ENCODE measurements at regions not wholly inside any gene's neighbourhood (a gene's known extent, or its start where the extent isn't known, plus 50 kb on each side); places are given as distances from the start of the nearest gene placed in this dataset.

GRCh38 chr6:144856622-144857021, 571.5 kb downstream of the UTRN start:
- DNase-seq, result no peak

- no peak for DNase-seq
Observed at GRCh38 chr6:144857086-144857485, 572.0 kb downstream of the UTRN start.

- DNase-seq, result no peak
Observed at GRCh38 chr6:144862769-144863168, 577.6 kb downstream of the UTRN start.

- no peak for DNase-seq
Observed at GRCh38 chr6:144867761-144868160, 582.6 kb downstream of the UTRN start.

GRCh38 chr6:144870782-144871181, 585.6 kb downstream of the UTRN start:
- DNase-seq, result no peak

GRCh38 chr6:144873623-144874378, 588.7 kb downstream of the UTRN start:
- no peak for DNase-seq

GRCh38 chr6:144876689-144877088, 591.6 kb downstream of the UTRN start:
- no peak for DNase-seq

GRCh38 chr6:144877118-144877517, 592.0 kb downstream of the UTRN start:
- DNase-seq, result no peak

- DNase-seq, result no peak
Observed at GRCh38 chr6:144878577-144878976, 593.4 kb downstream of the UTRN start.

GRCh38 chr6:144879436-144879835, 594.3 kb downstream of the UTRN start:
- DNase-seq, result no peak

GRCh38 chr6:144882425-144882824, 597.3 kb downstream of the UTRN start:
- no peak for DNase-seq

GRCh38 chr6:144883915-144884314, 598.8 kb downstream of the UTRN start:
- DNase-seq, result no peak

- no peak for DNase-seq
Observed at GRCh38 chr6:144885817-144886216, 600.7 kb downstream of the UTRN start.

- DNase-seq, result no peak
Observed at GRCh38 chr6:144886682-144887081, 601.5 kb downstream of the UTRN start.

GRCh38 chr6:144888621-144889020, 603.5 kb downstream of the UTRN start:
- DNase-seq, result no peak

GRCh38 chr6:144893680-144894151, 608.6 kb downstream of the UTRN start:
- DNase-seq, result no peak

- DNase-seq, result no peak
Observed at GRCh38 chr6:144894240-144894639, 609.1 kb downstream of the UTRN start.

GRCh38 chr6:144895313-144896278, 610.5 kb downstream of the UTRN start:
- DNase-seq, result no peak

- DNase-seq, result no peak
Observed at GRCh38 chr6:144896289-144896688, 611.2 kb downstream of the UTRN start.

GRCh38 chr6:144896871-144897270, 611.7 kb downstream of the UTRN start:
- no peak for DNase-seq

- peak; percentile 79 for DNase-seq
Observed at GRCh38 chr6:144897441-144897921, 612.3 kb downstream of the UTRN start.

GRCh38 chr6:144898052-144898689, 613.0 kb downstream of the UTRN start:
- no peak for DNase-seq

- DNase-seq, result no peak
Observed at GRCh38 chr6:144898741-144899140, 613.6 kb downstream of the UTRN start.

Data from islet precursor cell (in vitro differentiated cells).